ENCODE measurements at regions not wholly inside any gene's neighbourhood (a gene's known extent, or its start where the extent isn't known, plus 50 kb on each side); places are given as distances from the start of the nearest gene placed in this dataset.

GRCh38 chr11:115580416-115580815, 76.2 kb upstream of the CADM1 start:
- Mint-ChIP-seq H3K27me3 (no peaks in the 10 kb centered on the region), H3K4me1 (no peaks in the 10 kb centered on the region), H3K27ac (no peak overlapping the region), H3K4me3 (no peak overlapping the region), H3K9me3 (peaks cover 0 to 6% (median 0%) of the 10 kb centered on the region in 3 donors), H3K36me3 (no peaks in the 10 kb centered on the region)
- Histone ChIP-seq H3K4me1 (ENCODE audit: control insufficient read depth in 1 of 2, extremely low read depth in 1 of 2, insufficient read depth in 2 of 2, low read length in 2 of 2) (no peaks in the 10 kb centered on the region), H3K27me3 (replicated peaks in 1 of 2; ENCODE audit: control insufficient read depth in 2 of 2, extremely low read depth in 1 of 2, insufficient read depth in 2 of 2, low read length in 1 of 2) (peaks cover 0 to 7% of the 10 kb centered on the region in 2 experiments), H3K36me3 (ENCODE audit: control insufficient read depth in 2 of 2, extremely low read depth in 1 of 2, insufficient read depth in 1 of 2, low read length in 1 of 2) (no peaks in the 10 kb centered on the region), H3K4me3 (ENCODE audit: control insufficient read depth in 1 of 2, extremely low read depth in 1 of 2, low read length in 1 of 2) (no peak overlapping the region), H3K9me3 (no peaks in the 10 kb centered on the region), H3K27ac (ENCODE audit: low read length) (no peak overlapping the region)
- ATAC-seq (replicated peaks in 1 of 4), result no peak
- ChIA-PET POLR2A (no interaction called here), CTCF (no interaction called here)
- DNase-seq, result no peak
- no CpG with 5 or more reads among the region's 4 CpGs for WGBS (ENCODE audit: insufficient coverage)

- peaks cover 0 to 11% (median 0%) of the 10 kb centered on the region in 3 donors for H3K9me3 Mint-ChIP-seq
- no peaks in the 10 kb centered on the region for H3K36me3 Mint-ChIP-seq
- ATAC-seq (replicated peaks in 1 of 4) (no peak), DNase-seq (no peak)
- ChIA-PET CTCF (no interaction called here), POLR2A (no interaction called here)
- H3K9me3 ChIP-seq, result no peaks in the 10 kb centered on the region
- no peaks in the 10 kb centered on the region for H3K4me1 Mint-ChIP-seq
- no peak overlapping the region for H3K27ac ChIP-seq (ENCODE audit: low read length)
- H3K4me3 ChIP-seq (ENCODE audit: control insufficient read depth in 1 of 2, extremely low read depth in 1 of 2, low read length in 1 of 2), result no peak overlapping the region
- H3K27ac Mint-ChIP-seq, result no peak overlapping the region
- H3K4me1 ChIP-seq (ENCODE audit: control insufficient read depth in 1 of 2, extremely low read depth in 1 of 2, insufficient read depth in 2 of 2, low read length in 2 of 2), result no peaks in the 10 kb centered on the region
- H3K27me3 Mint-ChIP-seq, result no peaks in the 10 kb centered on the region
- WGBS (ENCODE audit: insufficient coverage), result 76% methylated on average over 4 of the region's 5 CpGs
- no peaks in the 10 kb centered on the region for H3K36me3 ChIP-seq (ENCODE audit: control insufficient read depth in 2 of 2, extremely low read depth in 1 of 2, insufficient read depth in 1 of 2, low read length in 1 of 2)
- no peak overlapping the region for H3K4me3 Mint-ChIP-seq
- peaks cover 0 to 7% of the 10 kb centered on the region in 2 experiments for H3K27me3 ChIP-seq (replicated peaks in 1 of 2; ENCODE audit: control insufficient read depth in 2 of 2, extremely low read depth in 1 of 2, insufficient read depth in 2 of 2, low read length in 1 of 2)
Observed at GRCh38 chr11:115579181-115579825, 75.1 kb upstream of the CADM1 start.

GRCh38 chr11:115578275-115578674, 74.1 kb upstream of the CADM1 start:
- Histone ChIP-seq H3K4me3 (ENCODE audit: control insufficient read depth in 1 of 2, extremely low read depth in 1 of 2, low read length in 1 of 2) (no peak overlapping the region), H3K27ac (ENCODE audit: low read length) (no peak overlapping the region), H3K36me3 (ENCODE audit: control insufficient read depth in 2 of 2, extremely low read depth in 1 of 2, insufficient read depth in 1 of 2, low read length in 1 of 2) (no peaks in the 10 kb centered on the region), H3K4me1 (ENCODE audit: control insufficient read depth in 1 of 2, extremely low read depth in 1 of 2, insufficient read depth in 2 of 2, low read length in 2 of 2) (no peaks in the 10 kb centered on the region), H3K27me3 (replicated peaks in 1 of 2; ENCODE audit: control insufficient read depth in 2 of 2, extremely low read depth in 1 of 2, insufficient read depth in 2 of 2, low read length in 1 of 2) (peaks cover 0 to 7% of the 10 kb centered on the region in 2 experiments), H3K9me3 (no peaks in the 10 kb centered on the region)
- H3K36me3 Mint-ChIP-seq, result no peaks in the 10 kb centered on the region
- no peaks in the 10 kb centered on the region for H3K4me1 Mint-ChIP-seq
- DNase-seq (no peak), ATAC-seq (replicated peaks in 1 of 4) (no peak)
- ChIA-PET POLR2A (no interaction called here), CTCF (no interaction called here)
- H3K27me3 Mint-ChIP-seq, result no peaks in the 10 kb centered on the region
- no peak overlapping the region for H3K27ac Mint-ChIP-seq
- H3K4me3 Mint-ChIP-seq, result no peak overlapping the region
- peaks cover 0 to 11% (median 2%) of the 10 kb centered on the region in 3 donors for H3K9me3 Mint-ChIP-seq

- Histone ChIP-seq H3K4me3 (ENCODE audit: control insufficient read depth in 1 of 2, extremely low read depth in 1 of 2, low read length in 1 of 2) (no peak overlapping the region), H3K4me1 (ENCODE audit: control insufficient read depth in 1 of 2, extremely low read depth in 1 of 2, insufficient read depth in 2 of 2, low read length in 2 of 2) (no peaks in the 10 kb centered on the region), H3K27me3 (replicated peaks in 1 of 2; ENCODE audit: control insufficient read depth in 2 of 2, extremely low read depth in 1 of 2, insufficient read depth in 2 of 2, low read length in 1 of 2) (peaks cover 0 to 7% of the 10 kb centered on the region in 2 experiments), H3K36me3 (ENCODE audit: control insufficient read depth in 2 of 2, extremely low read depth in 1 of 2, insufficient read depth in 1 of 2, low read length in 1 of 2) (no peaks in the 10 kb centered on the region), H3K27ac (ENCODE audit: low read length) (no peak overlapping the region), H3K9me3 (no peaks in the 10 kb centered on the region)
- no peak overlapping the region for H3K4me3 Mint-ChIP-seq
- no peak for ATAC-seq (replicated peaks in 1 of 4)
- WGBS (ENCODE audit: insufficient coverage), result 65% methylated on average over 3 of the region's 3 CpGs
- DNase-seq, result no peak
- no peak overlapping the region for H3K27ac Mint-ChIP-seq
- H3K36me3 Mint-ChIP-seq, result no peaks in the 10 kb centered on the region
- CTCF ChIA-PET, result no interaction called here
- H3K9me3 Mint-ChIP-seq, result peaks cover 0 to 11% (median 3%) of the 10 kb centered on the region in 3 donors
- POLR2A ChIA-PET, result no interaction called here
- no peaks in the 10 kb centered on the region for H3K27me3 Mint-ChIP-seq
- H3K4me1 Mint-ChIP-seq, result no peaks in the 10 kb centered on the region
Observed at GRCh38 chr11:115577701-115578100, 73.5 kb upstream of the CADM1 start.

GRCh38 chr11:115576606-115577380, 72.6 kb upstream of the CADM1 start:
- Histone ChIP-seq H3K36me3 (ENCODE audit: control insufficient read depth in 2 of 2, extremely low read depth in 1 of 2, insufficient read depth in 1 of 2, low read length in 1 of 2) (no peaks in the 10 kb centered on the region), H3K9me3 (no peaks in the 10 kb centered on the region), H3K27me3 (replicated peaks in 1 of 2; ENCODE audit: control insufficient read depth in 2 of 2, extremely low read depth in 1 of 2, insufficient read depth in 2 of 2, low read length in 1 of 2) (peaks cover 0 to 7% of the 10 kb centered on the region in 2 experiments), H3K4me1 (ENCODE audit: control insufficient read depth in 1 of 2, extremely low read depth in 1 of 2, insufficient read depth in 2 of 2, low read length in 2 of 2) (no peaks in the 10 kb centered on the region), H3K4me3 (ENCODE audit: control insufficient read depth in 1 of 2, extremely low read depth in 1 of 2, low read length in 1 of 2) (no peak overlapping the region), H3K27ac (ENCODE audit: low read length) (no peak overlapping the region)
- CTCF ChIA-PET, result no interaction called here
- no peaks in the 10 kb centered on the region for H3K4me1 Mint-ChIP-seq
- no peak overlapping the region for H3K27ac Mint-ChIP-seq
- no peak for DNase-seq
- H3K4me3 Mint-ChIP-seq, result no peak overlapping the region
- no peak for ATAC-seq (replicated peaks in 1 of 4)
- WGBS (ENCODE audit: insufficient coverage), result no CpG with 5 or more reads among the region's 6 CpGs
- H3K36me3 Mint-ChIP-seq, result no peaks in the 10 kb centered on the region
- no peaks in the 10 kb centered on the region for H3K27me3 Mint-ChIP-seq
- POLR2A ChIA-PET, result no interaction called here
- peaks cover 0 to 12% (median 3%) of the 10 kb centered on the region in 3 donors for H3K9me3 Mint-ChIP-seq

- no peaks in the 10 kb centered on the region for H3K4me1 Mint-ChIP-seq
- Histone ChIP-seq H3K9me3 (no peaks in the 10 kb centered on the region), H3K4me3 (ENCODE audit: control insufficient read depth in 1 of 2, extremely low read depth in 1 of 2, low read length in 1 of 2) (no peak overlapping the region), H3K27me3 (replicated peaks in 1 of 2; ENCODE audit: control insufficient read depth in 2 of 2, extremely low read depth in 1 of 2, insufficient read depth in 2 of 2, low read length in 1 of 2) (peaks cover 0 to 4% of the 10 kb centered on the region in 2 experiments), H3K4me1 (ENCODE audit: control insufficient read depth in 1 of 2, extremely low read depth in 1 of 2, insufficient read depth in 2 of 2, low read length in 2 of 2) (no peaks in the 10 kb centered on the region), H3K36me3 (ENCODE audit: control insufficient read depth in 2 of 2, extremely low read depth in 1 of 2, insufficient read depth in 1 of 2, low read length in 1 of 2) (no peaks in the 10 kb centered on the region), H3K27ac (ENCODE audit: low read length) (no peak overlapping the region)
- 87% methylated on average over 5 of the region's 5 CpGs for WGBS (ENCODE audit: insufficient coverage)
- DNase-seq, result no peak
- ChIA-PET CTCF (no interaction called here), POLR2A (no interaction called here)
- no peak overlapping the region for H3K4me3 Mint-ChIP-seq
- no peaks in the 10 kb centered on the region for H3K36me3 Mint-ChIP-seq
- ATAC-seq (replicated peaks in 1 of 4), result no peak
- peaks cover 0 to 11% (median 3%) of the 10 kb centered on the region in 3 donors for H3K9me3 Mint-ChIP-seq
- H3K27ac Mint-ChIP-seq, result no peak overlapping the region
- H3K27me3 Mint-ChIP-seq, result peaks cover 0 to 4% of the 10 kb centered on the region in 2 donors
Observed at GRCh38 chr11:115572551-115572950, 68.3 kb upstream of the CADM1 start.
